Endothelial cell of umbilical vein (primary cell): ENCODE measurements at regions not wholly inside any gene's neighbourhood (a gene's known extent, or its start where the extent isn't known, plus 50 kb on each side); places are given as distances from the start of the nearest gene placed in this dataset.

ENCODE experiments used
- BruUV-seq: library from RNA; stranded (reverse); fragments of 400-500 nt; replicated peaks from 2 replicates; lab custom pipeline; 2021; lab: Mats Ljungman, UMichigan
- CTCF ChIA-PET: fragments of 300-600, 350-600 bp; sonication (Branson Sonifier 250); formaldehyde crosslinking; loops from one replicate; lab custom pipeline; 2021; ENCODE audit warnings: antibody characterized with exemption, inconsistent platforms; lab: Charles Lee
- POLR2A ChIA-PET: fragments of 300-600, 350-600 bp; sonication (Branson Sonifier 250); formaldehyde crosslinking; loops from one replicate; lab custom pipeline; 2021; ENCODE audit warnings: antibody characterized with exemption, inconsistent platforms; lab: Charles Lee
- DNase-seq: peaks from one replicate; pipeline ENCODE4 v3.0.0-alpha.2; 2011; ENCODE audit warnings: low read depth, low spot score
- FAIRE-seq: peaks from 2 replicates; lab custom pipeline; 2011; peaks lifted over from hg19 to GRCh38; lab: Jason Lieb, UNC
- H2AFZ ChIP-seq: 2 replicates; pipeline ENCODE4 v1.6.0; 2012; ENCODE audit warnings: low read depth, low read length, control low read depth, inconsistent platforms
- H3K27ac ChIP-seq: 2 replicates; pipeline ENCODE4 v1.5.1; 2011; ENCODE audit warnings: low read depth, mild to moderate bottlenecking, control low read depth, low read length, moderate library complexity; ENCODE audit not compliant: insufficient read depth
- H3K27me3 ChIP-seq, 2 experiments: 2 replicates each; pipeline versions ENCODE4 v1.6.0 to v1.6.1; 2011; ENCODE audit warnings: low read length in 2 of 2, mixed read lengths in 1 of 2; ENCODE audit not compliant: control insufficient read depth in 2 of 2, insufficient read depth in 2 of 2
- H3K36me3 ChIP-seq, 2 experiments: 2 replicates in 1 of 2; 3 replicates in 1 of 2; pipeline ENCODE4 v1.5.1; 2011; ENCODE audit warnings: low read length in 2 of 2, mild to moderate bottlenecking in 1 of 2, moderate library complexity in 1 of 2; ENCODE audit not compliant: control insufficient read depth in 2 of 2, insufficient read depth in 2 of 2; ENCODE audit errors: extremely low read depth in 1 of 2
- H3K4me1 ChIP-seq: 3 replicates; pipeline ENCODE4 v1.5.1; 2011; ENCODE audit warnings: mild to moderate bottlenecking, low read length; ENCODE audit not compliant: control insufficient read depth, insufficient read depth; ENCODE audit errors: extremely low read depth
- H3K4me2 ChIP-seq: 2 replicates; pipeline ENCODE4 v1.6.1; 2011; ENCODE audit warnings: low read length, control low read depth, mixed read lengths; ENCODE audit not compliant: insufficient read depth
- H3K4me3 ChIP-seq, 3 experiments: fragments of 200-600 bp in 1 of 3; sonication (generic), shearing (Covaris generic) in 1 of 3; replicated peaks in 1 of 3; 2 replicates each; pipeline ENCODE4 v1.5.1; 2011 to 2016; ENCODE audit warnings: control low read depth in 3 of 3, low read length in 3 of 3, mild to moderate bottlenecking in 2 of 3, inconsistent platforms in 1 of 3, low read depth in 1 of 3, moderate library complexity in 1 of 3; ENCODE audit not compliant: insufficient read depth in 1 of 3
- H3K79me2 ChIP-seq: 2 replicates; pipeline ENCODE4 v1.6.0; 2012; ENCODE audit warnings: low read length, inconsistent platforms; ENCODE audit not compliant: control insufficient read depth, insufficient read depth
- H3K9ac ChIP-seq: replicated peaks from 2 replicates; pipeline ENCODE3; 2011; ENCODE audit warnings: low read length, control low read depth; ENCODE audit not compliant: insufficient read depth; ENCODE audit errors: extremely low read depth
- H3K9me1 ChIP-seq: replicated peaks from 3 replicates; pipeline ENCODE4 v1.6.0; 2011; ENCODE audit warnings: mild to moderate bottlenecking, low read length; ENCODE audit not compliant: control insufficient read depth, insufficient read depth; ENCODE audit errors: extremely low read depth
- H3K9me3 ChIP-seq: replicated peaks from 2 replicates; pipeline ENCODE4 v1.5.1; 2012; ENCODE audit warnings: low read length, inconsistent platforms; ENCODE audit not compliant: control insufficient read depth, insufficient read depth
- H4K20me1 ChIP-seq: replicated peaks from 2 replicates; pipeline ENCODE3; 2011; ENCODE audit warnings: mild to moderate bottlenecking, low read length; ENCODE audit not compliant: control insufficient read depth, insufficient read depth; ENCODE audit errors: extremely low read depth
- EZH2 ChIP-seq: IDR thresholded peaks from 2 replicates; pipeline ENCODE4 v1.6.1; 2012; ENCODE audit warnings: borderline replicate concordance, low read depth, mild to moderate bottlenecking, moderate library complexity, low read length, inconsistent platforms; ENCODE audit not compliant: severe bottlenecking
- FOS ChIP-seq: IDR thresholded peaks from 2 replicates; pipeline ENCODE4 v1.6.1; 2011; ENCODE audit warnings: mild to moderate bottlenecking, low read length, moderate library complexity, borderline replicate concordance; ENCODE audit not compliant: insufficient read depth
- GATA2 ChIP-seq: IDR thresholded peaks from 2 replicates; pipeline ENCODE4 v1.7.0; 2011; ENCODE audit warnings: low read depth, mild to moderate bottlenecking, moderate library complexity, mixed read lengths, low read length; ENCODE audit not compliant: insufficient read length, insufficient read depth
- JUN ChIP-seq: IDR thresholded peaks from 2 replicates; pipeline ENCODE4 v1.6.1; 2011; ENCODE audit warnings: borderline replicate concordance, low read depth; ENCODE audit not compliant: insufficient read length, insufficient read depth
- MYC ChIP-seq: IDR thresholded peaks from one replicate; pipeline ENCODE4 v1.6.1; 2011; ENCODE audit warnings: mild to moderate bottlenecking, low read depth, low read length
- POLR2A ChIP-seq: IDR thresholded peaks from 2 replicates; pipeline ENCODE4 v1.6.1; 2012; ENCODE audit warnings: low read depth, mild to moderate bottlenecking, control low read depth, low read length
- POLR2AphosphoS5 ChIP-seq: IDR thresholded peaks from 2 replicates; pipeline ENCODE4 v1.6.1; 2012; ENCODE audit warnings: low read depth, mild to moderate bottlenecking, control low read depth, low read length, moderate library complexity; ENCODE audit not compliant: insufficient read depth
- dilution Hi-C: fragments of 300-500 bp; cut with MboI; formaldehyde crosslinking; loops from one replicate; pipeline ENCODE4 v1.15.0; 2019; ENCODE audit warnings: low sequenced_read_pairs; ENCODE audit not compliant: extremely low pct_ligation_motif_present
- intact Hi-C: fragments of 100-400 bp; cut with micrococcal nuclease; formaldehyde crosslinking; loops from one replicate; pipeline ENCODE4 v1.10.0; 2022
- TF ChIP-seq, protein P1 (sequence below): IDR thresholded peaks from 2 replicates; pipeline ENCODE4 v1.6.1; 2011; ENCODE audit not compliant: insufficient read depth, insufficient read length
- TF ChIP-seq, protein P2 (sequence below), 2 donors: IDR thresholded peaks; 1 replicate in 1 of 2; 2 replicates in 1 of 2; pipeline ENCODE4 v1.5.1; 2011; ENCODE audit warnings: low read length in 2 of 2, mild to moderate bottlenecking in 2 of 2, moderate library complexity in 2 of 2, control low read depth in 1 of 2, inconsistent platforms in 1 of 2, low read depth in 1 of 2; ENCODE audit not compliant: insufficient read depth in 1 of 2; ENCODE audit errors: extremely low read depth in 1 of 2

DNA sequence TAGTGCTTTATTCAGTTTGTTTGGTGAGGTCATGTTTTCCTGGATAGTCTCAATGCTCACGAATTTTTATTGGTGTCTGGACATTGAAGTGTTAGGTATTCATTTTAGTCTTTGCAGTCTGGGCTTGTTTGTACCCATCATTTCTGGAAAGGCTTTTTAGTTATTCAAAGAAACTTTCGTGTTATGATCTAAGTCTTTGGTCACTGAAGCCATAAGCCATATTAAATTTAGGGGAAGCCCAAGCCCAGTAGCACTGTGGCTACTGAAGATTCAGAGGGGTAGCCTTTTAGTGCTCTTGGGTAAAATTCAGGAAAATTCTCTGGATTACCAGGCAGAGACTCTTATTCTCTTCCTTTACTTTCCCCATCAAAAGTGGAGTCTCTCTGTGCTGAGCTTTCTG lies 56.2 kb upstream of the PEX5L start:
- Histone ChIP-seq H3K9me1 (no peaks in the 10 kb centered on the region), H3K9ac (no peak overlapping the region), H3K79me2 (no peaks in the 10 kb centered on the region), H3K27ac (no peak overlapping the region), H3K4me3 (no peak overlapping the region), H3K9me3 (no peaks in the 10 kb centered on the region), H2AFZ (no peak overlapping the region), H3K4me2 (no peak overlapping the region), H3K27me3 (no peaks in the 10 kb centered on the region), H3K4me1 (no peaks in the 10 kb centered on the region), H4K20me1 (no peaks in the 10 kb centered on the region), H3K36me3 (no peaks in the 10 kb centered on the region)
- BruUV-seq, result no TSS peak
- FAIRE-seq (no peak), DNase-seq (no peak)
- ChIA-PET CTCF (no interaction called here), POLR2A (no interaction called here)
- TF ChIP-seq JUN (no peak), POLR2AphosphoS5 (no peak), FOS (no peak), POLR2A (no peak), EZH2 (no peak), MYC (no peak), GATA2 (no peak)
- TF ChIP-seq, protein P1, sequence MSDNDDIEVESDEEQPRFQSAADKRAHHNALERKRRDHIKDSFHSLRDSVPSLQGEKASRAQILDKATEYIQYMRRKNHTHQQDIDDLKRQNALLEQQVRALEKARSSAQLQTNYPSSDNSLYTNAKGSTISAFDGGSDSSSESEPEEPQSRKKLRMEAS, result no peak
- TF ChIP-seq, protein P2, sequence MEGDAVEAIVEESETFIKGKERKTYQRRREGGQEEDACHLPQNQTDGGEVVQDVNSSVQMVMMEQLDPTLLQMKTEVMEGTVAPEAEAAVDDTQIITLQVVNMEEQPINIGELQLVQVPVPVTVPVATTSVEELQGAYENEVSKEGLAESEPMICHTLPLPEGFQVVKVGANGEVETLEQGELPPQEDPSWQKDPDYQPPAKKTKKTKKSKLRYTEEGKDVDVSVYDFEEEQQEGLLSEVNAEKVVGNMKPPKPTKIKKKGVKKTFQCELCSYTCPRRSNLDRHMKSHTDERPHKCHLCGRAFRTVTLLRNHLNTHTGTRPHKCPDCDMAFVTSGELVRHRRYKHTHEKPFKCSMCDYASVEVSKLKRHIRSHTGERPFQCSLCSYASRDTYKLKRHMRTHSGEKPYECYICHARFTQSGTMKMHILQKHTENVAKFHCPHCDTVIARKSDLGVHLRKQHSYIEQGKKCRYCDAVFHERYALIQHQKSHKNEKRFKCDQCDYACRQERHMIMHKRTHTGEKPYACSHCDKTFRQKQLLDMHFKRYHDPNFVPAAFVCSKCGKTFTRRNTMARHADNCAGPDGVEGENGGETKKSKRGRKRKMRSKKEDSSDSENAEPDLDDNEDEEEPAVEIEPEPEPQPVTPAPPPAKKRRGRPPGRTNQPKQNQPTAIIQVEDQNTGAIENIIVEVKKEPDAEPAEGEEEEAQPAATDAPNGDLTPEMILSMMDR (IDR thresholded peaks at IDR 0.05; ENCODE audit: extremely low read depth in 1 of 2, insufficient read depth in 1 of 2, low read depth in 1 of 2, low read length in 2 of 2), result no peak
- dilution Hi-C loops (no loop called here), intact Hi-C loops (no loop called here)
